Smooth muscle cell (in vitro differentiated cells): ENCODE measurements at regions not wholly inside any gene's neighbourhood (a gene's known extent, or its start where the extent isn't known, plus 50 kb on each side); places are given as distances from the start of the nearest gene placed in this dataset.

Source experiments
- DNase-seq: peaks from one replicate; lab custom pipeline; 2025; ENCODE audit not compliant: unreplicated experiment; lab: John Stamatoyannopoulos, UW
- H2AFZ ChIP-seq: fragments of 200-600 bp; sonication (generic); 2 replicates; pipeline ENCODE4 v1.6.0; 2016; ENCODE audit warnings: antibody characterized with exemption, low read depth, mild to moderate bottlenecking
- H3F3A ChIP-seq: fragments of 200-600 bp; sonication (generic); 2 replicates; pipeline ENCODE4 v1.6.0; 2017; ENCODE audit warnings: antibody characterized with exemption, low read depth
- H3K27ac ChIP-seq: fragments of 200-600 bp; sonication (generic); 2 replicates; pipeline ENCODE4 v1.5.1; 2016; ENCODE audit warnings: low read depth, mild to moderate bottlenecking
- H3K27me3 ChIP-seq: fragments of 200-600 bp; sonication (generic); 2 replicates; pipeline ENCODE4 v1.6.1; 2016; ENCODE audit warnings: low read depth, mild to moderate bottlenecking
- H3K36me3 ChIP-seq: fragments of 200-600 bp; sonication (generic); 2 replicates; pipeline ENCODE4 v1.5.1; 2016; ENCODE audit warnings: low read depth
- H3K4me1 ChIP-seq: fragments of 200-600 bp; sonication (generic); 2 replicates; pipeline ENCODE4 v1.5.1; 2016; ENCODE audit warnings: low read depth
- H3K4me2 ChIP-seq: fragments of 200-600 bp; sonication (generic); 2 replicates; pipeline ENCODE4 v1.6.0; 2016; ENCODE audit warnings: mild to moderate bottlenecking
- H3K4me3 ChIP-seq: fragments of 200-600 bp; sonication (generic); 2 replicates; pipeline ENCODE4 v1.5.1; 2016; ENCODE audit warnings: mild to moderate bottlenecking
- H3K79me2 ChIP-seq: fragments of 200-600 bp; sonication (generic); 2 replicates; pipeline ENCODE4 v1.6.0; 2016; ENCODE audit warnings: low read depth, mild to moderate bottlenecking
- H3K9ac ChIP-seq: fragments of 200-600 bp; sonication (generic); 2 replicates; pipeline ENCODE4 v1.6.0; 2016; ENCODE audit warnings: low read depth
- H3K9me3 ChIP-seq: fragments of 200-600 bp; sonication (generic); replicated peaks from 2 replicates; pipeline ENCODE4 v1.5.1; 2016; ENCODE audit warnings: low read depth
- H4K20me1 ChIP-seq: fragments of 200-600 bp; sonication (generic); 2 replicates; pipeline ENCODE4 v1.6.0; 2016; ENCODE audit warnings: low read depth
- WGBS: methylation state at CpG from one replicate; pipeline ENCODE4 v1.1.7; 2016; ENCODE audit warnings: low lambda C conversion rate; 5-methylcytosine and 5-hydroxymethylcytosine counted together
- TF ChIP-seq, protein P1 (sequence below): fragments of 200-600 bp; sonication (generic); IDR thresholded peaks from 2 replicates; pipeline ENCODE4 v1.5.1; 2017; ENCODE audit warnings: borderline replicate concordance, mild to moderate bottlenecking, antibody characterized with exemption; ENCODE audit not compliant: insufficient read depth, poor library complexity, severe bottlenecking

DNA sequence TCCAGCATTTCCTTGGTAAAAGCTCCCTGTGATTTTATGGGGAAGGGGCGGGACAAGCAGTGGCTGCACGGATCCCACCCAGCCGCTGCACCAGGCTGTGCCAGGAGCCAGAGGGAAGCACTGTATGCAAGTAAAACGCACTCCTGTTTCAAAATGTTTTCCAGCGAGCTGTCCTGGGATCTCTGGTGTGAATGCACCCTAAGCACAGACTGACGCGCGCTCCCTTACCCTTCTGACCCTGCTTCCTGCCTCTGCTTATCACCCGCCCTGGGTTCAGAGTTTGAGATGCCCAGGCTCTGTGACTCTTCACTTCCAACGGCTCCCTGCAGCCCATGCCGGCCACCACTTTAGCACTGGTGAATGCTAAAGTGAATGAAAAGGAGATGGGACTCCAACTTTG, 131.2 kb downstream of the RHOU start:
- Histone ChIP-seq H3K9me3 (no peaks in the 10 kb centered on the region), H3K4me2 (peak overlapping the region; percentile 38), H3K27ac (no peak overlapping the region), H2AFZ (no peak overlapping the region), H3K4me3 (no peak overlapping the region), H3K9ac (no peak overlapping the region), H3K36me3 (no peaks in the 10 kb centered on the region), H3K79me2 (no peaks in the 10 kb centered on the region), H3K27me3 (no peaks in the 10 kb centered on the region), H3F3A (peaks cover 10% of the 10 kb centered on the region), H3K4me1 (peaks cover 21% of the 10 kb centered on the region), H4K20me1 (no peaks in the 10 kb centered on the region)
- TF ChIP-seq, protein P1, sequence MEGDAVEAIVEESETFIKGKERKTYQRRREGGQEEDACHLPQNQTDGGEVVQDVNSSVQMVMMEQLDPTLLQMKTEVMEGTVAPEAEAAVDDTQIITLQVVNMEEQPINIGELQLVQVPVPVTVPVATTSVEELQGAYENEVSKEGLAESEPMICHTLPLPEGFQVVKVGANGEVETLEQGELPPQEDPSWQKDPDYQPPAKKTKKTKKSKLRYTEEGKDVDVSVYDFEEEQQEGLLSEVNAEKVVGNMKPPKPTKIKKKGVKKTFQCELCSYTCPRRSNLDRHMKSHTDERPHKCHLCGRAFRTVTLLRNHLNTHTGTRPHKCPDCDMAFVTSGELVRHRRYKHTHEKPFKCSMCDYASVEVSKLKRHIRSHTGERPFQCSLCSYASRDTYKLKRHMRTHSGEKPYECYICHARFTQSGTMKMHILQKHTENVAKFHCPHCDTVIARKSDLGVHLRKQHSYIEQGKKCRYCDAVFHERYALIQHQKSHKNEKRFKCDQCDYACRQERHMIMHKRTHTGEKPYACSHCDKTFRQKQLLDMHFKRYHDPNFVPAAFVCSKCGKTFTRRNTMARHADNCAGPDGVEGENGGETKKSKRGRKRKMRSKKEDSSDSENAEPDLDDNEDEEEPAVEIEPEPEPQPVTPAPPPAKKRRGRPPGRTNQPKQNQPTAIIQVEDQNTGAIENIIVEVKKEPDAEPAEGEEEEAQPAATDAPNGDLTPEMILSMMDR = no peak
- WGBS = 43% methylated on average over 11 of the region's 11 CpGs
- DNase-seq = no peak

DNA sequence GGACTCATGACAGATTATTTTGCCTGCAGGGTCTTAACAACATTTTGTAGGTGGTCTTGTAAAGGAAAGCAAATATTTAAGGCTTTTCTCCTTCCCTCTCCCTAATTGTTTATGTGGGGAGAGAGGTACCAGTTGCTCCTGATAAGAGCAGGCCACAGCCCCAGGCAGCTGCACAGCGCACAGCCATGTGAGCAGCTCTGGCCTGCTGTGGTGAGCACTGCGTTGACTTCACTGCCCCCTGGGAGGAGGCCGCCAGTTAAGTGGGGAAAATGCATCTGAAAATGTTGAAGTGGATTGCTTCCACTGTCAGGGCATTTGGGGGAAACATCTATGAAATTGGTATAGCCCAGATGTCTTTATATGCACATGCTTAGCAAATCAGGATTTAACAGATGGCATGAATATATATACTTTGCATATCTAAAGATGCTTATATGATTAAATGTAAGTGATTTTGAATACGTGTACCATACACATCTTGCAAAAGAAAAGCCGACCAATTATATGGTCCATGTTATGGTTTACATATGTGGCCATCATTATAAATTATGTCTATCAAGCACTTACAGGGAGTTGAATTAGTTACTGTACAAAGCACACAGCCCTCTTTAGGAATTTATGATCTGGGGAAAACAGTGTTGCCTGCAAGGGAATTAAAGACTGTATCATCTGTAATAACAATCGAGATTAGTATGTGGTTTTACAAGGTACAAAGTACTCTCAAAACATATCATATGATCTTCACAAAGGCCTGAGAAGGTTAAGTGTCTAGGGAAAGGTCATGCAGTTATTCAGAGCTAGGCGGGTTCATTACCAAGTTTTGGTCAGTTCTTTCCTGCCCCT, 132.1 kb downstream of the RHOU start:
- no peaks in the 10 kb centered on the region for H3K27me3 ChIP-seq
- no peaks in the 10 kb centered on the region for H3K36me3 ChIP-seq
- H3K4me1 ChIP-seq = peaks cover 25% of the 10 kb centered on the region
- no peak overlapping the region for H3K9ac ChIP-seq
- peak overlapping the region; percentile 38 for H3K4me2 ChIP-seq
- WGBS = 54% methylated on average over 7 of the region's 7 CpGs
- no peak overlapping the region for H3K27ac ChIP-seq
- no peaks in the 10 kb centered on the region for H3K9me3 ChIP-seq
- H3K4me3 ChIP-seq = no peak overlapping the region
- no peak overlapping the region for H2AFZ ChIP-seq
- no peaks in the 10 kb centered on the region for H3K79me2 ChIP-seq
- DNase-seq = no peak
- H4K20me1 ChIP-seq = no peaks in the 10 kb centered on the region
- TF ChIP-seq, protein P1 = no peak
- peaks cover 6% of the 10 kb centered on the region for H3F3A ChIP-seq

DNA sequence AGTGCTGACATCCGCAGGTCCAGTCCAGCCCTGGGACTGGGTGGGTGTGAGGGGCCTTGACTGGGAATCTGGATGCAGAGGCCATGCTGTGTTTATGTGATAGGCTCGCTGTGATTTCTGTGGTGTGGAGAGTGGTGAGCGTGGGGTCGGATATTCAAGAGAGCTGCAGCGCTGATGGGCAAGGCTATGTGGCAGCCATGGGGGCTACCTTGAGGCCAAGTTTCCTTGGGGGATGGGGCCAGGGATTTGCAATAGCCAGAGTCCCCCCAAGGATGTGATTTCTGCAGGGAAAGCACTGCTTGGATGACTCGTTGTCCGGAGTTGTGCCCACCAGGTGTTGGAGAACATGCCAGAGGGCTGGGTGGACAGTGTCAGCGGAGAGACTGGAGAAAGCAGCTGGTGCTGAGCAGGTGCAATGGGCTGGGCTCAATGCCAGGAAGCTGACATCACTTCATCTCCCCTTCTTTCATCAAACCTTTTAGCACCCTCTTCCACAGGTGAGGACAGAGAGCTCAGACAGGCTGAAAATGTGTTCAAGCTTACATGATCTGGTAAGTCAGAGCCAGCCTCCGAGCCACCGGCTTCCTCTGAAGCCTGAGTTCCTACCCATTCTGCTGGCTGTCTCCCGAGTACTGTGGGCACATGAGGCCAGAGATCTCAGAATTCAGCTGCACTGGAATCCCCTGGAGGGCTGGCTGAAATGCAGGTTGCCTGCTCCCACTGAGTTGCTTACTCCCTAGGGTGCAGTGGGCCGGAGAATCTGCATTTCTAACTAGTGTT, 132.9 kb downstream of the RHOU start:
- no peaks in the 10 kb centered on the region for H3K27me3 ChIP-seq
- DNase-seq = no peak
- peaks cover 4% of the 10 kb centered on the region for H3F3A ChIP-seq
- H3K4me1 ChIP-seq = peaks cover 25% of the 10 kb centered on the region
- no peak overlapping the region for H3K4me3 ChIP-seq
- H3K36me3 ChIP-seq = no peaks in the 10 kb centered on the region
- no peak overlapping the region for H2AFZ ChIP-seq
- no peaks in the 10 kb centered on the region for H3K9me3 ChIP-seq
- H3K27ac ChIP-seq = no peak overlapping the region
- WGBS = 89% methylated on average over 12 of the region's 12 CpGs
- no peak overlapping the region for H3K4me2 ChIP-seq
- no peak overlapping the region for H3K9ac ChIP-seq
- H4K20me1 ChIP-seq = no peaks in the 10 kb centered on the region
- H3K79me2 ChIP-seq = no peaks in the 10 kb centered on the region
- TF ChIP-seq, protein P1 = no peak
